Psoas muscle (tissue), 7 donors: ENCODE measurements at regions not wholly inside any gene's neighbourhood (a gene's known extent, or its start where the extent isn't known, plus 50 kb on each side); places are given as distances from the start of the nearest gene placed in this dataset.

Experiments
- ATAC-seq, 4 donors: fragments of 200-7000 bp; cut with Tn5 transposase; one replicate each; pipeline ENCODE4 v1.9.1; 2020; ENCODE audit warnings: moderate library complexity in 3 of 4, mild to moderate bottlenecking in 2 of 4
- DNase-seq, 2 donors: peaks; one replicate each; pipeline ENCODE4 v3.0.0-alpha.2; 2020
- H3K27ac ChIP-seq: fragments of 200-600 bp; one replicate; pipeline ENCODE4 v1.8.0; 2022
- H3K27me3 ChIP-seq, 3 donors: fragments of 200-600 bp in 1 of 3; one replicate each; pipeline versions ENCODE4 v1.6.1 to v1.8.0; 2013 to 2022; ENCODE audit warnings: low read length in 2 of 3, mild to moderate bottlenecking in 2 of 3, moderate library complexity in 1 of 3; ENCODE audit not compliant: insufficient read depth in 3 of 3
- H3K36me3 ChIP-seq, 2 donors: fragments of 200-600 bp in 1 of 2; one replicate each; pipeline versions ENCODE4 v1.6.1 to v1.8.0; 2013 to 2022; ENCODE audit warnings: low read depth in 1 of 2, mild to moderate bottlenecking in 1 of 2, moderate library complexity in 1 of 2; ENCODE audit not compliant: insufficient read depth in 1 of 2
- H3K4me1 ChIP-seq: fragments of 200-600 bp; one replicate; pipeline ENCODE4 v1.8.0; 2022
- H3K4me3 ChIP-seq: fragments of 200-600 bp; one replicate; pipeline ENCODE4 v1.8.0; 2022; ENCODE audit warnings: mild to moderate bottlenecking
- H3K9me3 ChIP-seq: fragments of 200-600 bp; one replicate; pipeline ENCODE4 v1.8.0; 2022
- WGBS, 3 donors: extraction: QIAGEN DNeasy Blood & Tissue Kit; methylation state at CpG; one replicate each; pipeline versions ENCODE4 v1.1.6 to v1.1.7; 2013; 5-methylcytosine and 5-hydroxymethylcytosine counted together
- intact Hi-C, 2 donors: fragments of 100-400 bp; cut with DNase I; formaldehyde crosslinking; loops; one replicate each; pipeline versions ENCODE4 v1.11.0 to v1.14.2; 2022
- TF ChIP-seq, protein P1 (sequence below): fragments of 200-600 bp; IDR thresholded peaks from one replicate; pipeline ENCODE4 v1.8.0; 2022; ENCODE audit warnings: antibody characterized with exemption
- donor health status: healthy with polysubstance abuse.
- donor health status: DM: no; HTN: no; CAD: no; lungs with moderate emphysema.
- donor health status: Bipolar disorder and iron deficiency.
- donor health status: healthy.
- donor health status: DM: yes; HTN: yes; CAD: no.
- donor health status: DM: no; HTN: no; CAD: no.
- donor health status: DM: yes; HTN: yes; CAD: no.

DNA sequence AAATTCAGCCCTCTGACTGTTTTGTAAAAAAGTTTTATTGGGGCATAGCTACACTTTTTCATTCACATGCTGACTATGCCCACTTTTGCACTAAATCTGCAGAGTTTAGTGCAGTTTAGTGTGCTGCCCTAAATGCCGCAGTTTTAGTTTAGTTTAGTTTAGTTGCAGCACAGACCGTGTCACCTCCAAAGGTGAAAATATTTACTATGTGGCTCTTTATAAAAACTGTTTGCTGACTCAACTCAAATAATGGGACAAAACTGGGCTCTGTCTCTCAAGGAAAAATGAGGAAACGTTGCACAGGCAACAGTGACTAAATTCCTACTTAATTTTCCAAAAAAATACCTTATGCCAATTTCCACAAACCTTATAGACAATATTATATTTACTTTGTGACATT is 314.2 kb downstream of the C4orf33 start:
- no peaks in the 10 kb centered on the region for H3K4me1 ChIP-seq
- H3K27ac ChIP-seq, result no peak overlapping the region
- DNase-seq (no peak), ATAC-seq (no peak)
- TF ChIP-seq, protein P1, sequence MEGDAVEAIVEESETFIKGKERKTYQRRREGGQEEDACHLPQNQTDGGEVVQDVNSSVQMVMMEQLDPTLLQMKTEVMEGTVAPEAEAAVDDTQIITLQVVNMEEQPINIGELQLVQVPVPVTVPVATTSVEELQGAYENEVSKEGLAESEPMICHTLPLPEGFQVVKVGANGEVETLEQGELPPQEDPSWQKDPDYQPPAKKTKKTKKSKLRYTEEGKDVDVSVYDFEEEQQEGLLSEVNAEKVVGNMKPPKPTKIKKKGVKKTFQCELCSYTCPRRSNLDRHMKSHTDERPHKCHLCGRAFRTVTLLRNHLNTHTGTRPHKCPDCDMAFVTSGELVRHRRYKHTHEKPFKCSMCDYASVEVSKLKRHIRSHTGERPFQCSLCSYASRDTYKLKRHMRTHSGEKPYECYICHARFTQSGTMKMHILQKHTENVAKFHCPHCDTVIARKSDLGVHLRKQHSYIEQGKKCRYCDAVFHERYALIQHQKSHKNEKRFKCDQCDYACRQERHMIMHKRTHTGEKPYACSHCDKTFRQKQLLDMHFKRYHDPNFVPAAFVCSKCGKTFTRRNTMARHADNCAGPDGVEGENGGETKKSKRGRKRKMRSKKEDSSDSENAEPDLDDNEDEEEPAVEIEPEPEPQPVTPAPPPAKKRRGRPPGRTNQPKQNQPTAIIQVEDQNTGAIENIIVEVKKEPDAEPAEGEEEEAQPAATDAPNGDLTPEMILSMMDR, result no peak
- no peaks in the 10 kb centered on the region for H3K9me3 ChIP-seq
- no peak overlapping the region for H3K4me3 ChIP-seq
- intact Hi-C loops, result no loop called here
- 71 to 86% (median 77%) methylated on average over 3 of the region's 3 CpGs for WGBS, 3 donors
- no peaks in the 10 kb centered on the region for H3K27me3 ChIP-seq
- no peaks in the 10 kb centered on the region for H3K36me3 ChIP-seq

DNA sequence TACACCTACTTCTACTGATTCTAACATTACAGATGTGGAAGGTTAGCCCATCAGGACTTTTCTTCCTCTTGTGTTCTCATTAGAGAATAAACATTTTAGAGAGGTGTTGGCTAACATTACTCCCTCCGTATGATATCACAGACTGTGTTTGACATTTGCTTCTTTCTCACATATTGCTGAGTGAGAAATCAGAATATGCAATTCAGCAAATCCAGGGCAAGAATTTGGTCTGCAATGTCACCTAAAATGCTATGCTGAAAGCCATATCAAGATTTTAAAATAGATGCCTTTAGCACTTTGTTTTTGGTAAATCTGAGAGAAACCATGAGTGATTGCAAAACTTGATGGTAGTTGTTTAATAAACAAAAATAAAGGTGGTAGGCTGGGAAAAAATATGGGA is 319.1 kb downstream of the C4orf33 start:
- Histone ChIP-seq H3K4me1 (no peaks in the 10 kb centered on the region), H3K27me3 (no peaks in the 10 kb centered on the region), H3K27ac (no peak overlapping the region), H3K36me3 (no peaks in the 10 kb centered on the region), H3K4me3 (no peak overlapping the region), H3K9me3 (no peaks in the 10 kb centered on the region)
- TF ChIP-seq, protein P1, result no peak
- 65 to 82% (median 77%) methylated on average over 1 of the region's 1 CpG for WGBS, 3 donors
- ATAC-seq, result no peak
- intact Hi-C loops, result no loop called here
- no peak for DNase-seq

DNA sequence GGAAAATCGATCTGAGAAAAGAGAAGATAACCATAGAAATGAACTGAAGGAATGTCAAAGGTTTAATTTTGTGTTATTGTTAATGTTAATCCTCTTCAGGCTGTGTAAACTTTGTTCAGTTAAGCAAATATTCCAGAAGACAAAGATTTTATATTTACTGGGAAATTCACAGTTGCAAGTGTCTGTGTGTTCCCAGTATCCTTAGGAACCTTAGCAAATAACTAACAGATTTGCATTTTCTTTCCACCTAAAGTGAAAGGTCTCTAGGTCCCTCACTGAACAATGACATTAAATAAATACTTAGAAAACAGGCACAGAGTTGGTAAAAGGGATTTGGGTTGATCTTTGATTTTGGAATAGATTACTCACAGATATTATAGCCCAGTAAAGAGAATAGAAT is 324.7 kb downstream of the C4orf33 start:
- intact Hi-C loops, result no loop called here
- no peak for ATAC-seq
- WGBS, 3 donors, result 79 to 85% (median 83%) methylated on average over 1 of the region's 1 CpG
- TF ChIP-seq, protein P1, result no peak
- Histone ChIP-seq H3K27me3 (no peaks in the 10 kb centered on the region), H3K9me3 (no peaks in the 10 kb centered on the region), H3K36me3 (no peaks in the 10 kb centered on the region), H3K4me3 (no peak overlapping the region), H3K27ac (no peak overlapping the region), H3K4me1 (no peaks in the 10 kb centered on the region)
- no peak for DNase-seq

DNA sequence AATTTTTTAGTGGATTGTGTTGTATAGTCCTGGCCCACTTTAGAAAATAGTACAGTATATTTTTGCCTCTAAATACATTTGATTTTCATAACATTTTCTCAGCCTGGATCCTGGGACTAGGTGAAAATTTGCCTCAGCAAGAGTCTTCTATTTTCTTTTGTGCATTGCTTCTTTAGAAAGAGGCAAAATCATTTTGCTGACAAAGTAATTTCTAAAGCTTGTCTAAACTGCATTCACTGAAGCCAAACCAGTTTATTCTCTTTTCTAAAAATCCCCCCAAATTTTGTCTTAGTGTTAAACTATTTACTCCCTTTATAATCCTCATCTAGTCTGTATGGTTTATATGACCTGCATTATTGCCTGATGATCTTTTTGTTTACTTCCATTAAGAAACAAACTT is 326.3 kb downstream of the C4orf33 start:
- no peak overlapping the region for H3K4me3 ChIP-seq
- no peak overlapping the region for H3K27ac ChIP-seq
- H3K27me3 ChIP-seq, result no peaks in the 10 kb centered on the region
- intact Hi-C loops, result no loop called here
- no peaks in the 10 kb centered on the region for H3K36me3 ChIP-seq
- H3K4me1 ChIP-seq, result no peaks in the 10 kb centered on the region
- DNase-seq, result no peak
- ATAC-seq, result no peak
- no peaks in the 10 kb centered on the region for H3K9me3 ChIP-seq
- TF ChIP-seq, protein P1, result no peak

DNA sequence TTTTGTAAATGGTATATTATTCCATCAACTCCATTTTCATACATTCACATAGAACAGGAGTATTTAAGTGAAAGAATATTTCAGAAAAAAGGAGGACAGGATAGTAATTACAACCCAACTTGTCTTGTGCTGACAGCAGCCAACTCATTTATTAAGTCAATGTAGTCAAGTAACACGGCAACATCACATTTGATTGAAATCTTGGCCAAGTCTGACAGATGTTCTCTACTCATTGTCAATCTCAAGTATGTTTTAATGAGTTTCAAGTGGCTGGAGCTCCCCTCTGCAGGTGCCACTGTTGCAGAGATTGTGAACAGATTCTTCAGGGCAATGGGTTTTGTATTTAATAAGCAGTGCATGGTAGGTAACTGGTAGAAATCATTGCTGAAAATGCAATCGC is 332.5 kb downstream of the C4orf33 start:
- Histone ChIP-seq H3K27me3 (no peaks in the 10 kb centered on the region), H3K9me3 (no peaks in the 10 kb centered on the region), H3K4me3 (no peak overlapping the region), H3K4me1 (no peaks in the 10 kb centered on the region), H3K36me3 (no peaks in the 10 kb centered on the region), H3K27ac (no peak overlapping the region)
- DNase-seq (no peak), ATAC-seq (no peak)
- WGBS, 3 donors, result 24 to 45% (median 30%) methylated on average over 2 of the region's 2 CpGs
- intact Hi-C loops, result no loop called here
- TF ChIP-seq, protein P1, result no peak
